GM23338 (cell line): ENCODE measurements at regions not wholly inside any gene's neighbourhood (a gene's known extent, or its start where the extent isn't known, plus 50 kb on each side); places are given as distances from the start of the nearest gene placed in this dataset.

Experiments used
- ATAC-seq: fragments of 200-7000 bp; cut with Tn5 transposase; 3 replicates; pipeline ENCODE4 v1.9.1; 2020
- DNase-seq: peaks from one replicate; pipeline ENCODE4 v3.0.0-alpha.2; 2015; ENCODE audit warnings: low spot score
- H2AFZ ChIP-seq: fragments of 200-600 bp; sonication (generic); 2 replicates; pipeline ENCODE4 v1.8.0; 2016; ENCODE audit warnings: antibody characterized with exemption, mild to moderate bottlenecking, moderate library complexity
- H3F3A ChIP-seq: fragments of 200-600 bp; sonication (generic); replicated peaks from 2 replicates; pipeline ENCODE4 v1.8.0; 2017; ENCODE audit warnings: antibody characterized with exemption, mixed run types, low read depth
- H3K27ac ChIP-seq: fragments of 200-600 bp; sonication (generic); 2 replicates; pipeline ENCODE4 v1.6.1; 2016; ENCODE audit warnings: low read depth
- H3K27me3 ChIP-seq: fragments of 200-600 bp; sonication (generic); 2 replicates; pipeline ENCODE4 v1.8.0; 2016; ENCODE audit warnings: mild to moderate bottlenecking, mixed run types, moderate library complexity; ENCODE audit not compliant: insufficient read depth
- H3K36me3 ChIP-seq: fragments of 200-600 bp; sonication (generic); 2 replicates; pipeline ENCODE4 v1.8.0; 2016; ENCODE audit warnings: mild to moderate bottlenecking; ENCODE audit not compliant: insufficient read depth
- H3K4me1 ChIP-seq: fragments of 200-600 bp; sonication (generic); 2 replicates; pipeline ENCODE4 v1.8.0; 2016; ENCODE audit warnings: mild to moderate bottlenecking, moderate library complexity; ENCODE audit not compliant: insufficient read depth
- H3K4me2 ChIP-seq: fragments of 200-600 bp; sonication (generic); 2 replicates; pipeline ENCODE4 v1.7.1; 2017; ENCODE audit warnings: mixed run types
- H3K4me3 ChIP-seq: fragments of 200-600 bp; sonication (generic); 2 replicates; pipeline ENCODE4 v1.6.1; 2016; ENCODE audit warnings: mixed run types
- H3K79me2 ChIP-seq: fragments of 200-600 bp; sonication (generic); replicated peaks from 2 replicates; pipeline ENCODE4 v1.8.0; 2017; ENCODE audit warnings: mild to moderate bottlenecking; ENCODE audit not compliant: insufficient read depth
- H3K9me2 ChIP-seq: fragments of 200-600 bp; sonication (generic); 2 replicates; pipeline ENCODE4 v1.8.0; 2017; ENCODE audit not compliant: insufficient read depth
- H4K20me1 ChIP-seq: fragments of 200-600 bp; sonication (generic); replicated peaks from 2 replicates; pipeline ENCODE4 v1.8.0; 2017; ENCODE audit warnings: mild to moderate bottlenecking; ENCODE audit not compliant: insufficient read depth
- H3K27ac Mint-ChIP-seq: 2 replicates; pipeline ENCODE4 v1.8.0; 2020; ENCODE audit warnings: inconsistent platforms, mild to moderate bottlenecking, moderate library complexity, mixed read lengths
- H3K27me3 Mint-ChIP-seq: 3 replicates; pipeline ENCODE4 v1.8.0; 2022; ENCODE audit warnings: low read depth, mild to moderate bottlenecking, moderate library complexity, mixed read lengths, inconsistent platforms; ENCODE audit not compliant: insufficient read depth, poor library complexity
- H3K36me3 Mint-ChIP-seq: 3 replicates; pipeline ENCODE4 v1.8.0; 2021; ENCODE audit warnings: low read depth, mild to moderate bottlenecking, inconsistent platforms, moderate library complexity, mixed read lengths
- H3K4me1 Mint-ChIP-seq: 3 replicates; pipeline ENCODE4 v1.8.0; 2020; ENCODE audit warnings: mild to moderate bottlenecking, inconsistent platforms, mixed read lengths
- H3K4me3 Mint-ChIP-seq: 3 replicates; pipeline ENCODE4 v1.8.0; 2021; ENCODE audit warnings: moderate library complexity, mild to moderate bottlenecking, inconsistent platforms, mixed read lengths
- H3K9me3 Mint-ChIP-seq: 3 replicates; pipeline ENCODE4 v1.8.0; 2020; ENCODE audit warnings: moderate library complexity, mild to moderate bottlenecking, inconsistent platforms, mixed read lengths
- CREB1 ChIP-seq: fragments of 250-450 bp; sonication (Bioruptor Pico); IDR thresholded peaks from 2 replicates; pipeline ENCODE4 v1.5.0; 2020; ENCODE audit warnings: low read depth, mild to moderate bottlenecking, moderate library complexity
- CTCF ChIP-seq, 2 experiments: fragments of 200-600 bp in 1 of 2; sonication (generic) in 1 of 2; conservative IDR thresholded peaks; 2 replicates each; pipeline versions ENCODE4 v1.5.1 to v1.6.1; 2016 to 2017; ENCODE audit warnings: antibody characterized with exemption in 2 of 2, low read depth in 2 of 2, mild to moderate bottlenecking in 2 of 2, moderate library complexity in 1 of 2
- ETS1 ChIP-seq: IDR thresholded peaks from 2 replicates; pipeline ENCODE4 v1.6.1; 2016; ENCODE audit warnings: antibody characterized with exemption
- EZH2 ChIP-seq: fragments of 200-600 bp; sonication (generic); IDR thresholded peaks from one replicate; pipeline ENCODE4 v1.8.0; 2017; ENCODE audit warnings: antibody characterized with exemption, mild to moderate bottlenecking, low read depth; ENCODE audit not compliant: unreplicated experiment
- EZH2phosphoT487 ChIP-seq: fragments of 200-600 bp; sonication (generic); IDR thresholded peaks from one replicate; pipeline ENCODE4 v1.8.1; 2018; ENCODE audit warnings: antibody characterized with exemption; ENCODE audit not compliant: unreplicated experiment
- JUNB ChIP-seq: IDR thresholded peaks from one replicate; pipeline ENCODE4 v1.6.1; 2016; ENCODE audit warnings: antibody characterized with exemption; ENCODE audit not compliant: unreplicated experiment
- NANOG ChIP-seq: IDR thresholded peaks from 2 replicates; pipeline ENCODE4 v1.6.1; 2016; ENCODE audit warnings: antibody characterized with exemption, borderline replicate concordance
- POLR2AphosphoS5 ChIP-seq: IDR thresholded peaks from 2 replicates; pipeline ENCODE4 v1.6.1; 2016; ENCODE audit warnings: antibody characterized with exemption, low read depth
- STAT1 ChIP-seq: IDR thresholded peaks from one replicate; pipeline ENCODE4 v1.6.1; 2016; ENCODE audit warnings: antibody characterized with exemption; ENCODE audit not compliant: unreplicated experiment
- ZNF114 ChIP-seq: fragments of 250-450 bp; sonication (Bioruptor Pico); IDR thresholded peaks from 2 replicates; pipeline ENCODE4 v1.5.0; 2020; ENCODE audit warnings: mild to moderate bottlenecking, moderate library complexity
- ZNF331 ChIP-seq: fragments of 250-450 bp; sonication (Bioruptor Pico); IDR thresholded peaks from 2 replicates; pipeline ENCODE4 v1.5.0; 2020; ENCODE audit warnings: low read depth, mild to moderate bottlenecking, moderate library complexity
- TF ChIP-seq, protein P1 (sequence below): fragments of 250-450 bp; sonication (Bioruptor Pico); IDR thresholded peaks from 2 replicates; pipeline ENCODE4 v1.5.0; 2020; ENCODE audit warnings: mild to moderate bottlenecking, moderate library complexity
- TF ChIP-seq, protein P2 (sequence below): IDR thresholded peaks from one replicate; pipeline ENCODE4 v1.6.1; 2018; ENCODE audit warnings: antibody characterized with exemption; ENCODE audit not compliant: unreplicated experiment

- H3K27me3 Mint-ChIP-seq: peaks cover 2% of the 10 kb centered on the region
- H3K36me3 ChIP-seq: no peaks in the 10 kb centered on the region
- no peaks in the 10 kb centered on the region for H4K20me1 ChIP-seq
- peaks cover 6% of the 10 kb centered on the region; the same call in 1 of the 3 replicates for H3K36me3 Mint-ChIP-seq
- H3K4me1 ChIP-seq: no peaks in the 10 kb centered on the region
- H3K4me1 Mint-ChIP-seq: peaks cover 5% of the 10 kb centered on the region; the same call in 2 of the 3 replicates
- H3K4me3 ChIP-seq: no peak overlapping the region
- no peaks in the 10 kb centered on the region for H3F3A ChIP-seq
- no peak overlapping the region for H3K4me2 ChIP-seq
- H3K27ac Mint-ChIP-seq: no peak overlapping the region
- no peak overlapping the region for H2AFZ ChIP-seq
- H3K27me3 ChIP-seq: no peaks in the 10 kb centered on the region
- no peaks in the 10 kb centered on the region for H3K9me2 ChIP-seq
- H3K4me3 Mint-ChIP-seq: no peak overlapping the region
- H3K9me3 Mint-ChIP-seq: peaks cover 26% of the 10 kb centered on the region
- H3K79me2 ChIP-seq: no peaks in the 10 kb centered on the region
- DNase-seq (no peak), ATAC-seq (no peak)
- H3K27ac ChIP-seq: no peak overlapping the region
- TF ChIP-seq CTCF (conservative IDR thresholded peaks at IDR 0.05; ENCODE audit: low read depth in 2 of 2) (no peak), EZH2 (no peak), NANOG (no peak), EZH2phosphoT487 (no peak), ETS1 (no peak), STAT1 (no peak), POLR2AphosphoS5 (no peak), JUNB (no peak), CREB1 (CRISPR knock-in tag) (no peak), ZNF114 (CRISPR knock-in tag) (no peak), ZNF331 (no peak)
- TF ChIP-seq, protein P1, sequence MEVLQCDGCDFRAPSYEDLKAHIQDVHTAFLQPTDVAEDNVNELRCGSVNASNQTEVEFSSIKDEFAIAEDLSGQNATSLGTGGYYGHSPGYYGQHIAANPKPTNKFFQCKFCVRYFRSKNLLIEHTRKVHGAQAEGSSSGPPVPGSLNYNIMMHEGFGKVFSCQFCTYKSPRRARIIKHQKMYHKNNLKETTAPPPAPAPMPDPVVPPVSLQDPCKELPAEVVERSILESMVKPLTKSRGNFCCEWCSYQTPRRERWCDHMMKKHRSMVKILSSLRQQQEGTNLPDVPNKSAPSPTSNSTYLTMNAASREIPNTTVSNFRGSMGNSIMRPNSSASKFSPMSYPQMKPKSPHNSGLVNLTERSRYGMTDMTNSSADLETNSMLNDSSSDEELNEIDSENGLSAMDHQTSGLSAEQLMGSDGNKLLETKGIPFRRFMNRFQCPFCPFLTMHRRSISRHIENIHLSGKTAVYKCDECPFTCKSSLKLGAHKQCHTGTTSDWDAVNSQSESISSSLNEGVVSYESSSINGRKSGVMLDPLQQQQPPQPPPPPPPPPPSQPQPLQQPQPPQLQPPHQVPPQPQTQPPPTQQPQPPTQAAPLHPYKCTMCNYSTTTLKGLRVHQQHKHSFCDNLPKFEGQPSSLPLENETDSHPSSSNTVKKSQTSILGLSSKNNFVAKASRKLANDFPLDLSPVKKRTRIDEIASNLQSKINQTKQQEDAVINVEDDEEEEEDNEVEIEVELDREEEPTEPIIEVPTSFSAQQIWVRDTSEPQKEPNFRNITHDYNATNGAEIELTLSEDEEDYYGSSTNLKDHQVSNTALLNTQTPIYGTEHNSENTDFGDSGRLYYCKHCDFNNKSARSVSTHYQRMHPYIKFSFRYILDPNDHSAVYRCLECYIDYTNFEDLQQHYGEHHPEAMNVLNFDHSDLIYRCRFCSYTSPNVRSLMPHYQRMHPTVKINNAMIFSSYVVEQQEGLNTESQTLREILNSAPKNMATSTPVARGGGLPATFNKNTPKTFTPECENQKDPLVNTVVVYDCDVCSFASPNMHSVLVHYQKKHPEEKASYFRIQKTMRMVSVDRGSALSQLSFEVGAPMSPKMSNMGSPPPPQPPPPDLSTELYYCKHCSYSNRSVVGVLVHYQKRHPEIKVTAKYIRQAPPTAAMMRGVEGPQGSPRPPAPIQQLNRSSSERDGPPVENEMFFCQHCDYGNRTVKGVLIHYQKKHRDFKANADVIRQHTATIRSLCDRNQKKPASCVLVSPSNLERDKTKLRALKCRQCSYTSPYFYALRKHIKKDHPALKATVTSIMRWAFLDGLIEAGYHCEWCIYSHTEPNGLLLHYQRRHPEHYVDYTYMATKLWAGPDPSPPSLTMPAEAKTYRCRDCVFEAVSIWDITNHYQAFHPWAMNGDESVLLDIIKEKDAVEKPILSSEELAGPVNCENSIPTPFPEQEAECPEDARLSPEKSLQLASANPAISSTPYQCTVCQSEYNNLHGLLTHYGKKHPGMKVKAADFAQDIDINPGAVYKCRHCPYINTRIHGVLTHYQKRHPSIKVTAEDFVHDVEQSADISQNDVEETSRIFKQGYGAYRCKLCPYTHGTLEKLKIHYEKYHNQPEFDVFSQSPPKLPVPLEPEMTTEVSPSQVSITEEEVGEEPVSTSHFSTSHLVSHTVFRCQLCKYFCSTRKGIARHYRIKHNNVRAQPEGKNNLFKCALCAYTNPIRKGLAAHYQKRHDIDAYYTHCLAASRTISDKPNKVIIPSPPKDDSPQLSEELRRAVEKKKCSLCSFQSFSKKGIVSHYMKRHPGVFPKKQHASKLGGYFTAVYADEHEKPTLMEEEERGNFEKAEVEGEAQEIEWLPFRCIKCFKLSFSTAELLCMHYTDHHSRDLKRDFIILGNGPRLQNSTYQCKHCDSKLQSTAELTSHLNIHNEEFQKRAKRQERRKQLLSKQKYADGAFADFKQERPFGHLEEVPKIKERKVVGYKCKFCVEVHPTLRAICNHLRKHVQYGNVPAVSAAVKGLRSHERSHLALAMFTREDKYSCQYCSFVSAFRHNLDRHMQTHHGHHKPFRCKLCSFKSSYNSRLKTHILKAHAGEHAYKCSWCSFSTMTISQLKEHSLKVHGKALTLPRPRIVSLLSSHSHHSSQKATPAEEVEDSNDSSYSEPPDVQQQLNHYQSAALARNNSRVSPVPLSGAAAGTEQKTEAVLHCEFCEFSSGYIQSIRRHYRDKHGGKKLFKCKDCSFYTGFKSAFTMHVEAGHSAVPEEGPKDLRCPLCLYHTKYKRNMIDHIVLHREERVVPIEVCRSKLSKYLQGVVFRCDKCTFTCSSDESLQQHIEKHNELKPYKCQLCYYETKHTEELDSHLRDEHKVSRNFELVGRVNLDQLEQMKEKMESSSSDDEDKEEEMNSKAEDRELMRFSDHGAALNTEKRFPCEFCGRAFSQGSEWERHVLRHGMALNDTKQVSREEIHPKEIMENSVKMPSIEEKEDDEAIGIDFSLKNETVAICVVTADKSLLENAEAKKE (CRISPR knock-in tag): no peak
- TF ChIP-seq, protein P2, sequence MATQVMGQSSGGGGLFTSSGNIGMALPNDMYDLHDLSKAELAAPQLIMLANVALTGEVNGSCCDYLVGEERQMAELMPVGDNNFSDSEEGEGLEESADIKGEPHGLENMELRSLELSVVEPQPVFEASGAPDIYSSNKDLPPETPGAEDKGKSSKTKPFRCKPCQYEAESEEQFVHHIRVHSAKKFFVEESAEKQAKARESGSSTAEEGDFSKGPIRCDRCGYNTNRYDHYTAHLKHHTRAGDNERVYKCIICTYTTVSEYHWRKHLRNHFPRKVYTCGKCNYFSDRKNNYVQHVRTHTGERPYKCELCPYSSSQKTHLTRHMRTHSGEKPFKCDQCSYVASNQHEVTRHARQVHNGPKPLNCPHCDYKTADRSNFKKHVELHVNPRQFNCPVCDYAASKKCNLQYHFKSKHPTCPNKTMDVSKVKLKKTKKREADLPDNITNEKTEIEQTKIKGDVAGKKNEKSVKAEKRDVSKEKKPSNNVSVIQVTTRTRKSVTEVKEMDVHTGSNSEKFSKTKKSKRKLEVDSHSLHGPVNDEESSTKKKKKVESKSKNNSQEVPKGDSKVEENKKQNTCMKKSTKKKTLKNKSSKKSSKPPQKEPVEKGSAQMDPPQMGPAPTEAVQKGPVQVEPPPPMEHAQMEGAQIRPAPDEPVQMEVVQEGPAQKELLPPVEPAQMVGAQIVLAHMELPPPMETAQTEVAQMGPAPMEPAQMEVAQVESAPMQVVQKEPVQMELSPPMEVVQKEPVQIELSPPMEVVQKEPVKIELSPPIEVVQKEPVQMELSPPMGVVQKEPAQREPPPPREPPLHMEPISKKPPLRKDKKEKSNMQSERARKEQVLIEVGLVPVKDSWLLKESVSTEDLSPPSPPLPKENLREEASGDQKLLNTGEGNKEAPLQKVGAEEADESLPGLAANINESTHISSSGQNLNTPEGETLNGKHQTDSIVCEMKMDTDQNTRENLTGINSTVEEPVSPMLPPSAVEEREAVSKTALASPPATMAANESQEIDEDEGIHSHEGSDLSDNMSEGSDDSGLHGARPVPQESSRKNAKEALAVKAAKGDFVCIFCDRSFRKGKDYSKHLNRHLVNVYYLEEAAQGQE: no peak
These were observed 60.9 kb downstream of the LIG4 start for GRCh38 chr13:108154421-108154858.
